Osteoblast (primary cell): ENCODE measurements at regions not wholly inside any gene's neighbourhood (a gene's known extent, or its start where the extent isn't known, plus 50 kb on each side); places are given as distances from the start of the nearest gene placed in this dataset.

Experiments
- DNase-seq: peaks from one replicate; pipeline ENCODE4 v3.0.0; 2011; ENCODE audit warnings: low spot score, mixed read lengths; ENCODE audit not compliant: insufficient read length; ENCODE audit errors: missing footprints
- H2AFZ ChIP-seq: 2 replicates; pipeline ENCODE4 v1.6.0; 2011; ENCODE audit warnings: mild to moderate bottlenecking, low read length
- H3K27ac ChIP-seq: 2 replicates; pipeline ENCODE4 v1.5.1; 2011; ENCODE audit warnings: mild to moderate bottlenecking, low read depth, low read length, moderate library complexity
- H3K27me3 ChIP-seq: 2 replicates; pipeline ENCODE4 v1.6.0; 2012; ENCODE audit warnings: mild to moderate bottlenecking, control low read depth, inconsistent platforms, low read length, moderate library complexity; ENCODE audit not compliant: insufficient read depth
- H3K36me3 ChIP-seq: 2 replicates; pipeline ENCODE4 v1.5.1; 2011; ENCODE audit warnings: mild to moderate bottlenecking, low read length, control low read depth, moderate library complexity; ENCODE audit not compliant: insufficient read depth
- H3K4me1 ChIP-seq: 2 replicates; pipeline ENCODE4 v1.5.1; 2011; ENCODE audit warnings: mild to moderate bottlenecking, low read length, control low read depth, moderate library complexity; ENCODE audit not compliant: insufficient read depth
- H3K4me2 ChIP-seq: 2 replicates; pipeline ENCODE4 v1.6.0; 2011; ENCODE audit warnings: mild to moderate bottlenecking, low read length; ENCODE audit not compliant: insufficient read depth
- H3K4me3 ChIP-seq: fragments of 200-600 bp; sonication (generic); 3 replicates; pipeline ENCODE4 v1.5.1; 2012; ENCODE audit warnings: mild to moderate bottlenecking, low read length, inconsistent platforms; ENCODE audit not compliant: insufficient read depth
- H3K79me2 ChIP-seq: 2 replicates; pipeline ENCODE4 v1.6.0; 2012; ENCODE audit warnings: mild to moderate bottlenecking, low read length, control low read depth, inconsistent platforms; ENCODE audit not compliant: insufficient read depth
- H3K9me3 ChIP-seq: 2 replicates; pipeline ENCODE4 v1.5.1; 2011; ENCODE audit warnings: low read depth, low read length, control low read depth
- H4K20me1 ChIP-seq: 2 replicates; pipeline ENCODE4 v1.6.0; 2012; ENCODE audit warnings: mild to moderate bottlenecking, low read length, control low read depth; ENCODE audit not compliant: insufficient read depth
- CTCF ChIP-seq: IDR thresholded peaks from 2 replicates; pipeline ENCODE4 v1.5.1; 2011; ENCODE audit warnings: mild to moderate bottlenecking, low read depth, low read length, moderate library complexity; ENCODE audit errors: extremely low read depth

GRCh38 chr22:22424956-22425355 lies 83.6 kb downstream of the ZNF280B start:
- no peak for TF ChIP-seq CTCF
- Histone ChIP-seq H3K27me3 (peaks cover 10% of the 10 kb centered on the region), H2AFZ (no peak overlapping the region), H3K4me3 (no peak overlapping the region), H3K79me2 (no peaks in the 10 kb centered on the region), H4K20me1 (no peaks in the 10 kb centered on the region), H3K27ac (no peak overlapping the region), H3K9me3 (no peaks in the 10 kb centered on the region), H3K36me3 (no peaks in the 10 kb centered on the region), H3K4me2 (no peak overlapping the region), H3K4me1 (no peaks in the 10 kb centered on the region)
- DNase-seq: no peak

GRCh38 chr22:22425356-22425755 lies 83.2 kb downstream of the ZNF280B start:
- Histone ChIP-seq H3K4me1 (no peaks in the 10 kb centered on the region), H3K4me3 (no peak overlapping the region), H3K4me2 (no peak overlapping the region), H3K36me3 (no peaks in the 10 kb centered on the region), H3K9me3 (no peaks in the 10 kb centered on the region), H3K27me3 (peaks cover 10% of the 10 kb centered on the region), H4K20me1 (no peaks in the 10 kb centered on the region), H3K27ac (no peak overlapping the region), H3K79me2 (no peaks in the 10 kb centered on the region), H2AFZ (no peak overlapping the region)
- no peak for DNase-seq
- TF ChIP-seq CTCF: no peak

- Histone ChIP-seq H3K4me2 (no peak overlapping the region), H3K79me2 (no peaks in the 10 kb centered on the region), H3K9me3 (no peaks in the 10 kb centered on the region), H3K36me3 (no peaks in the 10 kb centered on the region), H3K4me3 (no peak overlapping the region), H3K27me3 (peaks cover 10% of the 10 kb centered on the region), H3K27ac (no peak overlapping the region), H3K4me1 (no peaks in the 10 kb centered on the region), H4K20me1 (no peaks in the 10 kb centered on the region), H2AFZ (no peak overlapping the region)
- no peak for TF ChIP-seq CTCF
- no peak for DNase-seq
Measured at GRCh38 chr22:22425783-22426624, 82.5 kb downstream of the ZNF280B start.

GRCh38 chr22:22427542-22428065 lies 80.9 kb downstream of the ZNF280B start:
- Histone ChIP-seq H3K27me3 (peaks cover 6% of the 10 kb centered on the region), H3K36me3 (no peaks in the 10 kb centered on the region)
- TF ChIP-seq CTCF: no peak

More at GRCh38 chr22:22427542-22428065, 80.9 kb downstream of the ZNF280B start:
- H2AFZ ChIP-seq: no peak overlapping the region
- no peaks in the 10 kb centered on the region for H3K79me2 ChIP-seq
- DNase-seq: no peak
- no peak overlapping the region for H3K27ac ChIP-seq
- no peak overlapping the region for H3K4me2 ChIP-seq
- no peaks in the 10 kb centered on the region for H3K9me3 ChIP-seq
- no peaks in the 10 kb centered on the region for H3K4me1 ChIP-seq
- H3K4me3 ChIP-seq: no peak overlapping the region
- no peaks in the 10 kb centered on the region for H4K20me1 ChIP-seq
